Loucy (cell line): ENCODE measurements at regions not wholly inside any gene's neighbourhood (a gene's known extent, or its start where the extent isn't known, plus 50 kb on each side); places are given as distances from the start of the nearest gene placed in this dataset.

Experiments
- H2AFZ ChIP-seq: fragments of 200-600 bp; sonication (generic); 2 replicates; pipeline ENCODE4 v1.6.0; 2016; ENCODE audit warnings: antibody characterized with exemption, mild to moderate bottlenecking, low read length, moderate library complexity
- H3F3A ChIP-seq: fragments of 200-600 bp; 2 replicates; pipeline ENCODE4 v1.6.0; 2016; ENCODE audit warnings: antibody characterized with exemption, low read depth, mild to moderate bottlenecking
- H3K27me3 ChIP-seq: fragments of 200-600 bp; sonication (generic); 2 replicates; pipeline ENCODE4 v1.6.1; 2014; ENCODE audit warnings: low read length, mild to moderate bottlenecking; ENCODE audit not compliant: insufficient read depth, poor library complexity, severe bottlenecking
- H3K36me3 ChIP-seq: fragments of 200-600 bp; sonication (generic); 2 replicates; pipeline ENCODE4 v1.6.1; 2016; ENCODE audit warnings: low read length; ENCODE audit not compliant: insufficient read depth
- H3K4me1 ChIP-seq: fragments of 200-600 bp; sonication (generic); 2 replicates; pipeline ENCODE4 v1.5.1; 2014; ENCODE audit warnings: low read length, mild to moderate bottlenecking; ENCODE audit not compliant: insufficient read depth, poor library complexity, severe bottlenecking
- H3K4me2 ChIP-seq: fragments of 200-600 bp; sonication (generic); 2 replicates; pipeline ENCODE4 v1.6.0; 2014; ENCODE audit warnings: antibody characterized with exemption, low read length, low read depth, mild to moderate bottlenecking; ENCODE audit not compliant: poor library complexity, severe bottlenecking
- H3K4me3 ChIP-seq: fragments of 200-600 bp; sonication (generic); 2 replicates; pipeline ENCODE4 v1.5.1; 2014; ENCODE audit warnings: low read length, mild to moderate bottlenecking, mixed read lengths; ENCODE audit not compliant: poor library complexity, severe bottlenecking
- H3K79me2 ChIP-seq: fragments of 200-600 bp; sonication (generic); 2 replicates; pipeline ENCODE4 v1.6.1; 2014; ENCODE audit warnings: low read length; ENCODE audit not compliant: insufficient read depth
- H3K9ac ChIP-seq: fragments of 200-600 bp; sonication (generic); 2 replicates; pipeline ENCODE4 v1.6.0; 2014; ENCODE audit warnings: mild to moderate bottlenecking, low read depth, low read length, moderate library complexity; ENCODE audit not compliant: poor library complexity, severe bottlenecking
- H3K9me2 ChIP-seq: fragments of 200-600 bp; sonication (generic); replicated peaks from 2 replicates; pipeline ENCODE4 v1.6.1; 2016; ENCODE audit warnings: low read depth, low read length, mixed read lengths
- H3K9me3 ChIP-seq: fragments of 200-600 bp; sonication (generic); 2 replicates; pipeline ENCODE4 v1.6.1; 2014; ENCODE audit warnings: mild to moderate bottlenecking, antibody characterized with exemption, low read length, low read depth; ENCODE audit not compliant: insufficient read depth
- H4K20me1 ChIP-seq: fragments of 200-600 bp; sonication (generic); 2 replicates; pipeline ENCODE4 v1.6.0; 2014; ENCODE audit warnings: antibody characterized with exemption, low read length, mild to moderate bottlenecking; ENCODE audit not compliant: insufficient read depth, poor library complexity, severe bottlenecking
- CTCF ChIP-seq: fragments of 200-600 bp; sonication (generic); conservative IDR thresholded peaks from 2 replicates; pipeline ENCODE4 v1.5.1; 2014; ENCODE audit warnings: mild to moderate bottlenecking, antibody characterized with exemption, low read length
- EZH2phosphoT487 ChIP-seq: fragments of 200-600 bp; IDR thresholded peaks from 2 replicates; pipeline ENCODE4 v1.6.1; 2018; ENCODE audit warnings: antibody characterized with exemption, mild to moderate bottlenecking, moderate library complexity, borderline replicate concordance

- no peaks in the 10 kb centered on the region for H3K9me2 ChIP-seq
- H3F3A ChIP-seq: no peaks in the 10 kb centered on the region
- no peaks in the 10 kb centered on the region for H3K36me3 ChIP-seq
- no peak overlapping the region for H2AFZ ChIP-seq
- no peaks in the 10 kb centered on the region for H3K27me3 ChIP-seq
- no peaks in the 10 kb centered on the region for H3K4me1 ChIP-seq
- H3K9ac ChIP-seq: no peak overlapping the region
- H3K4me3 ChIP-seq: no peak overlapping the region
- no peak overlapping the region for H3K4me2 ChIP-seq
- H3K79me2 ChIP-seq: no peaks in the 10 kb centered on the region
- H3K9me3 ChIP-seq: no peaks in the 10 kb centered on the region
- H4K20me1 ChIP-seq: no peaks in the 10 kb centered on the region
- TF ChIP-seq CTCF: no peak
- TF ChIP-seq EZH2phosphoT487: no peak
Observed at GRCh38 chr6:80467408-80467807, 360.9 kb downstream of the BCKDHB start.

GRCh38 chr6:80466981-80467380 lies 360.5 kb downstream of the BCKDHB start:
- Histone ChIP-seq H3K36me3 (no peaks in the 10 kb centered on the region), H2AFZ (no peak overlapping the region), H3K4me3 (no peak overlapping the region), H3K9ac (no peak overlapping the region), H3K9me3 (no peaks in the 10 kb centered on the region), H3F3A (no peaks in the 10 kb centered on the region), H3K4me2 (no peak overlapping the region), H3K79me2 (no peaks in the 10 kb centered on the region), H3K9me2 (no peaks in the 10 kb centered on the region), H4K20me1 (no peaks in the 10 kb centered on the region), H3K4me1 (no peaks in the 10 kb centered on the region), H3K27me3 (no peaks in the 10 kb centered on the region)
- TF ChIP-seq CTCF (no peak), EZH2phosphoT487 (no peak)

- no peaks in the 10 kb centered on the region for H3K36me3 ChIP-seq
- no peak overlapping the region for H3K4me2 ChIP-seq
- no peak overlapping the region for H3K4me3 ChIP-seq
- H3K9me3 ChIP-seq: no peaks in the 10 kb centered on the region
- no peaks in the 10 kb centered on the region for H3K4me1 ChIP-seq
- H3K9me2 ChIP-seq: no peaks in the 10 kb centered on the region
- H2AFZ ChIP-seq: no peak overlapping the region
- TF ChIP-seq EZH2phosphoT487 (no peak), CTCF (no peak)
- no peaks in the 10 kb centered on the region for H3K27me3 ChIP-seq
- no peaks in the 10 kb centered on the region for H3F3A ChIP-seq
- no peaks in the 10 kb centered on the region for H3K79me2 ChIP-seq
- H4K20me1 ChIP-seq: no peaks in the 10 kb centered on the region
- H3K9ac ChIP-seq: no peak overlapping the region
Observed at GRCh38 chr6:80465513-80465912, 359.0 kb downstream of the BCKDHB start.
